IMR-90 (cell line): ENCODE measurements at regions not wholly inside any gene's neighbourhood (a gene's known extent, or its start where the extent isn't known, plus 50 kb on each side); places are given as distances from the start of the nearest gene placed in this dataset.

Experiments
- BHLHE40 ChIP-seq: fragments of 150-350 bp; IDR thresholded peaks from 2 replicates; pipeline ENCODE4 v1.6.1; 2016; ENCODE audit warnings: mild to moderate bottlenecking, low read depth, low read length
- CEBPB ChIP-seq: IDR thresholded peaks from 2 replicates; pipeline ENCODE4 v1.6.1; 2012; ENCODE audit warnings: low read depth, low read length, improper control_type of control experiment
- CHD1 ChIP-seq: IDR thresholded peaks from 2 replicates; pipeline ENCODE4 v1.6.1; 2012; ENCODE audit warnings: low read depth, low read length, improper control_type of control experiment
- CTCF ChIP-seq: conservative IDR thresholded peaks from 2 replicates; pipeline ENCODE4 v1.5.1; 2012; ENCODE audit warnings: mild to moderate bottlenecking, low read depth, low read length, improper control_type of control experiment
- ELK1 ChIP-seq: fragments of 150-350 bp; IDR thresholded peaks from 2 replicates; pipeline ENCODE4 v1.6.1; 2016; ENCODE audit warnings: low read depth, mild to moderate bottlenecking, low read length, moderate library complexity, borderline replicate concordance
- FOS ChIP-seq: fragments of 150-350 bp; IDR thresholded peaks from 2 replicates; pipeline ENCODE4 v1.6.1; 2016; ENCODE audit warnings: low read depth, low read length
- MAFK ChIP-seq: IDR thresholded peaks from 2 replicates; pipeline ENCODE4 v1.6.1; 2012; ENCODE audit warnings: low read depth, low read length, improper control_type of control experiment
- MAZ ChIP-seq: IDR thresholded peaks from 2 replicates; pipeline ENCODE4 v1.6.1; 2012; ENCODE audit warnings: low read depth, mild to moderate bottlenecking, low read length, improper control_type of control experiment, moderate library complexity, borderline replicate concordance
- MXI1 ChIP-seq: IDR thresholded peaks from 2 replicates; pipeline ENCODE4 v1.6.1; 2012; ENCODE audit warnings: low read depth, mild to moderate bottlenecking, low read length, moderate library complexity, borderline replicate concordance
- NFE2L2 ChIP-seq: fragments of 150-350 bp; IDR thresholded peaks from 2 replicates; pipeline ENCODE4 v1.6.1; 2016; ENCODE audit warnings: low read depth, mild to moderate bottlenecking, low read length
- POLR2A ChIP-seq: IDR thresholded peaks from 2 replicates; pipeline ENCODE4 v1.6.1; 2012; ENCODE audit warnings: mild to moderate bottlenecking, low read depth, low read length
- RFX5 ChIP-seq: IDR thresholded peaks from 2 replicates; pipeline ENCODE4 v1.8.0; 2012; ENCODE audit warnings: low read depth, mild to moderate bottlenecking, low read length, moderate library complexity
- SMC3 ChIP-seq: fragments of 150-350 bp; IDR thresholded peaks from 2 replicates; pipeline ENCODE4 v1.6.1; 2016; ENCODE audit warnings: low read depth, mild to moderate bottlenecking, antibody characterized with exemption, low read length, moderate library complexity
- USF2 ChIP-seq: fragments of 150-350 bp; IDR thresholded peaks from 2 replicates; pipeline ENCODE4 v1.6.1; 2017; ENCODE audit warnings: mild to moderate bottlenecking, antibody characterized with exemption, low read length, low read depth

GRCh38 chr20:51914758-51915157 lies 112.4 kb upstream of the SALL4 start:
- TF ChIP-seq CTCF = no peak
- TF ChIP-seq ELK1 = no peak
- TF ChIP-seq POLR2A = no peak
- TF ChIP-seq MXI1 = no peak
- no peak for TF ChIP-seq USF2
- no peak for TF ChIP-seq SMC3
- no peak for TF ChIP-seq CHD1
- no peak for TF ChIP-seq CEBPB
- TF ChIP-seq FOS = no peak
- no peak for TF ChIP-seq BHLHE40
- TF ChIP-seq NFE2L2 = no peak
- no peak for TF ChIP-seq RFX5
- no peak for TF ChIP-seq MAZ
- TF ChIP-seq MAFK = no peak
